Fibroblast of upper back skin (primary cell): ENCODE measurements at regions not wholly inside any gene's neighbourhood (a gene's known extent, or its start where the extent isn't known, plus 50 kb on each side); places are given as distances from the start of the nearest gene placed in this dataset.
"Not testable (repeated sequence)": the region's sequence is repeated elsewhere in the genome, so short reads cannot be mapped to it uniquely, and the experiment has no call there.

Source experiments
- DNase-seq: peaks from one replicate; pipeline ENCODE4 v3.0.0-alpha.2; 2013

DNA sequence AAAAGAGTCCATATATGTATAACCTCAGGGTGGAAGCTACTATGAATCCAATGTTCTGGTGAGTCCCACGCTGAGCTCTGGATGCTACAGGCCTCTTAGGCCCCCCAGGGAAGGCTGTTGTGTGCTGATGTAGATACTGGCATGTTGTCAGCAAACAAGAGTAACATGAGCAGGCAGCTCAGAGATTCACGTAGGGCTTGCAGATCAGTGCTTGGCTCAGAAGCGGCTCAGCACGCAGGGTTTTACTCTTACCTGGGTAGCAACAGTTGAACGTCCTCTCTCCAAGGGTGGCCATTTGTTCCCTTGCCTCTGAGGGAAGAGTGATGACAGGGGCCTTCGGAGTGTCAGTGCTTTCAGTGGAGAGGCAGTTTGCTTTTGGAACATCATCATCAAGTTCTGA is 93.4 kb downstream of the ZFP64 start:
- no peak for DNase-seq

DNA sequence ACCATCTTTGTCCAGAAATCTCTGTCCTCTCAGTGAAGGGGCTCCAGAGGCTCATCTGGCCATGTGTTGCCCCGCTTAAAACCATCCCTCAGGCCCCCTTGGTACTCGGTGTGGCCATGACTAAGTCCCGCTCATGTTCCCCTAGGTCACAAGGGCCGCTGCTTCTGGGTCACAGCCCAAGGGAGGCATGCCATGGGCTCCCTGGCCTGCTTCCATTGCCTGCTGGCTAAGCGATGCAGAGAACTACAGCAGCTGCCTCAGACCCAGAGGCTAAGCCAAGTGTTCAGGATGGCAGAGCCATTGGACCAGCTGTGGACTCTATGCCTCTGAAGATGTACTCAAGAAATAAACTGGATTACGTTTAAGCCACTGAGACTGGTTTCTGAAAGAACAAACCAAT is 95.5 kb downstream of the ZFP64 start:
- no peak for DNase-seq

DNA sequence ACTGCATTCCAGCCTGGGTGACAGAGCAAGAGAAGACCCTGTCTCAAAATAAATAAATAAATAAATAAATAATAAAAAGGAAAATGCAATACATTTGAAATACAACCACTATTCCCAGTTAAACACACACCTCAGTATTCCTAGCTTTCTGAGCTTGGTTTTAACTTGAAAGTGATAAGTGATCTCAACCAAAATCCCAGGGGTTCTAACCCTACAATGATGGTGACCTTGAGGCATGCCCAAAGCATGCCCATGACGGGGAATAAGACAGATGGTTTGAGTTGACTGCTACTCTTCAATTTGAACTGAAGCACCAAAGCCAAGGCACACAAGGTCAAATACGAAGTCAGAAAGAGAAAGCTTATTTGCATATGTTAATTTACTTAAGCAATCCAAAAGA is 96.9 kb downstream of the ZFP64 start:
- DNase-seq = no peak

GRCh38 chr20:52093575-52093974 is 98.0 kb downstream of the ZFP64 start:
- no peak for DNase-seq

DNA sequence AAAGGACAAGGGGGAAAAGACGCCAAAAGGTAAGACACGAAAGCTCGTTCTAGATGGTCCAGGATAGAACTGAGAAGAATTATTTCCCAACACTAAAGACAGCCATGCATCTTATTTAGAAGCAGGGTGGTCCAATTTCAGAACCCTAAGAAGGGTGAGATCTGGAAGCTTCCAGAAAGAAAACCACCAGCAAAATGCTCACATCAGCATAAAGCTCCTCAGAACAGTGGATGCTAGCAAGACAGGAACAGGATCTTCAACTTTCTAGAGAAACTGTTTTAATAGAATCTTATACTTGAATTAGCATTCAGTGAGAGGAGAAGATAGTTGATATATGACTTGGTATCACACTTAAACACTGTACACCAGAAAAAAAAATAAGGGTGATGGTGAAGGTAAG is 101.5 kb downstream of the ZFP64 start:
- DNase-seq = no peak

DNA sequence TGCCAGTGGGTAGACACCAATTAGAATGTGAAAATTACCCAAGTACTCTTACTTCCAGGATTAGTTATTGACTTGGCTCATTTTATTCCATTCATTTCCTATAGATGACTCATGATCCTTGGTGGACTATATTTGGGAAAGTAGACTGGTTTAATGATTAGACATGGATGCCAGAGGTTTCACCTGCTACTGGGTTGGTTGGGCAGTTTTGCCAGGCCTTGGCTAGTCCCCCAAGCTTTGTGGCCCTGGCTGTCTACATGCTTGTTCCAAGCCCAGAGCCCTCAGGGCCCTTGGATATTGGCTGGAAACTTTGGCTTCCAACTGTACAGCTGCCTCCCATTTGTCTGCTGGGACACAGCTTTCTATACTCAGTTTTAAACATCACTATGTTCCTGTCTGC is 104.1 kb downstream of the ZFP64 start:
- no peak for DNase-seq

DNA sequence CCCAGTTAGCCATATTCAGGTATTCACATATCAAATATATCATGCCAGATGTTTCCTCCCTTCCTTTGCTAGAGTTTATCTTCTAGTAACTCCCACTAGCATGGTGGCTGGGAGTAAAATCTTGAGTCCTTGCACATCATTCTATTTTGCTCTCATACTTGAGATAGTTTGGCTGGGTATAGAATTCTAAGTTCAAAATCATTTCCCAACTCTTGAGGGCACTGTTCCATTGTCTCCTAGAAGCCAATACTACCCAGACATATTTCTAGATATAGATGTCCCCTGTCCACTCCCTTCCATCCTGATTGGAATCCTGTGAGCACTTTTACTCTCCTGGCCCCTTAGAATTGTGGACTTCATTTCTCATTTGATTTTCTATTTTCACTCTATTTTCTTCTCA is 104.7 kb downstream of the ZFP64 start:
- no peak for DNase-seq

GRCh38 chr20:52084727-52085126 is 106.9 kb downstream of the ZFP64 start:
- no peak for DNase-seq

DNA sequence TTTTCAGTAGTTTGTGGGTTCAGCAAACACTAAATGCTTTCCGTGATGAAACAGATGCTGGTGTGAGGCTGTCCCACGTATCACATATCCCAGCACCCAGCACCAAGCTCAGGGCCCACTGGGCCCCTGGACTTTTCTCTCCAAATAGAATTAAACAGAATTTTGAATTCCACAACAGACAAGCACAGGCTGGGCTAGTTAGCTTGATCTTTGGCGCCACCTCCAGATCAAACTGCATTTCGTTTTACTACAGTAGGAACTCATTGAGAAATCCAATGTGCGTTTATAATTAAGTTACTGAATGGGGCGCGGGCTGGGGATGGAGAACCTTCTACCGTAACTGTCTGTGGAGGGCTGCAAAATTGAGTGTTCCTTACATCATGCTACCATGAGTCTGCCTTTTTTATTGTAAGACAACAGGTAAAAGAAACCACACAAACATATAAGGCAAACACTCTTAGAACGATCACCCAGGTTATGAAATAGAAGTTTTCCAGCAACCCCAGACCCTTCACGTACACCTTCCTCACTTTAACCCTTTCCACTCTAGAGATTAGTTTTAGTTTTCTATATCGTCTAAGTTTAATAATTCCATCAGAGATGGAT is 107.8 kb downstream of the ZFP64 start:
- DNase-seq = peak; percentile 71

DNA sequence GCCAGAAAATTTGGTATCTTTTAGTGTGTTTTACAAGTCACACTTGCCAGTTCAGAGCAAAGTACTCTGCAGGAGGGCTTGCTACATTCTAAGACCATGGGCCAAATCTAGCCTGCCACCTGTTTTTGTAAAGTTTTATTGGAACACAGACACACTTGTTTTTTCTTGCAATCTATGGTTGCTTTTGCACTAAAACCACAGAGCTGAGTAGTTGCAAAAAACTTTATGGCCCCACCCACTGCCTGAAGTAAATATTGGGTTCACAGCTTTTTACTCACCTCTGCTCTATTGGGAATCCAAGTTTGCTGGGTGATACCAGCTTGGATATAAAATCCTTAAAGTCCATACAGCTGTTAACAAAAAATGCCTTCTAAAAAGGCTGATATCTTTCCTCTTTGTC is 109.0 kb downstream of the ZFP64 start:
- DNase-seq = no peak

- DNase-seq = no peak
Observed at GRCh38 chr20:52081791-52082190, 109.8 kb downstream of the ZFP64 start.

DNA sequence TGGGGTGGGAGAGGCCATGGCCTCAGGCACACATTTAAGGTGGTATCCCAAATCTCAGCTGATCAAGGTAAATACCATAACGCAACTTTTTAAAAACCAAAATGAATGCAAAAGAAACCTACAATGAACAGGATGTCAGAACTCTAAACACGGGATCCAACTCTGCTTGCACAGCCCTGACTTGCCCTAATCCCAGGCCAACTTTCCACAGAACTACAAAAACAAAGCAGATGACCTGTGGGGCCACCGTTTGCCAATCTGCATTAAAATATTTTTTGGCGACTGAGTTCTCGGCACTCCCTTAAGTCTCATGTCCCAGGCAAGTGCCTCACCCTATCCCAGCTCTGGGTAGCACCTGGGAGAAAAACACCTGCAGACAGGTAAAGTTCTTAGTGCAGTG is 110.5 kb downstream of the ZFP64 start:
- no peak for DNase-seq

- no peak for DNase-seq
Observed at GRCh38 chr20:52078289-52078688, 113.3 kb downstream of the ZFP64 start.

GRCh38 chr20:52076164-52076563 is 115.4 kb downstream of the ZFP64 start:
- peak; percentile 45 for DNase-seq

GRCh38 chr20:52075400-52075799 is 116.2 kb downstream of the ZFP64 start:
- DNase-seq = no peak

- DNase-seq = no peak
Observed at GRCh38 chr20:52071136-52071535, 120.4 kb downstream of the ZFP64 start.

DNA sequence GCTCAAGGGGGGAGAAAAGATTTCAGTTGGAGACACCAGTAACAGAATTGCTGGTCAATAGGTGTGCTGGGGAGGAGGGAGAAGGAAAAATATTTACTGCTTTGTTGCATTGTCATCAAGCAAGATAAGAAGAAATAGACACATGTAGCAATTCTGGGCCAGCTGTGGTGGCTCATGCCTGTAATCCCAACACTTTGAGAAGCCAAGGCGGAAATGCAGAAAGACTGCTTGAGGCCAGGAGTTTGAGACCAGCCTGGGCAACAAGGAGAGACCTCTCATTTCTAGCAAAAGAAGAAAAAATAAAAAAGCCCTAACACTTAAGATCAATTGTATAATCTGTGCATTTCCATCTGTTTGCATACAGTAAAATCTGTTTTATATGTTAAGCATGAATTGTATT is 126.6 kb downstream of the ZFP64 start:
- DNase-seq = no peak

DNA sequence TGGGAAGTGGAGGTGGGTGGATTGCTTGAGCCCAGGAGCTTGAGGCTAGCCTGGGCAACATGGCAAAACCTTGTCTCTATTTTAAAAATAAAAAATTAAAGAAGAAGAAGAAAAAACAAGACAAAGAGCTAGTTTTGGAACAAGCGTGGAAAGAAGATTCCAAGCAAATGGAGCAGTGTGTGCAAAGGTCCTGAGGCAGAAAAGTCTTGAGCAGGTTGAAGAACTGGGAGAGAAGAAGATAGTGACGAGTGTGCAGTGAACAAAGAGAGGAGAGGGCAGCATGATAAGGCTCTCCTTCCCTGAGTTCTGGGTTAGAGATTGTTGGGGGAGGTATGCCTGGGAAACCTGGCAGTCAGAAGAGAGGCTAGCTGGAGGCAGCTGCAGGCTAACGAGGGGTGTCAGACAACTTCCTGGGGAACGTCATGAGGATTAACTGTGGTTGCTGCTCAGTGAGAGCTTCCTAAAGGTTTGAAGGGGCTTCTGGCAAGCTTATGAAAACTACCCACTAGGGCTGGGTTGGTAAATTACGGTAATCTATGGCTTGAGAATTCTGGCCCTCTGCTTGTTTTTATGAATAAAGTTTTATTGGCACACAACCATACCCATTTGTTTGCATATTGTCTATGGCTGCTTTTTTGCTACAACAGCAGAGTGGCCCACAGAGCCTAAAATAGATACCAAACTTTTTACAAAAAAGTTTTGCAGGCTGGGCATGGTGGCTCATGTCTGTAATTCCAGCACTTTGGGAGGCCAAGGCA is 128.9 kb downstream of the ZFP64 start:
- no peak for DNase-seq

GRCh38 chr20:52060794-52061714 is 130.5 kb downstream of the ZFP64 start:
- DNase-seq = peak; percentile 48

DNA sequence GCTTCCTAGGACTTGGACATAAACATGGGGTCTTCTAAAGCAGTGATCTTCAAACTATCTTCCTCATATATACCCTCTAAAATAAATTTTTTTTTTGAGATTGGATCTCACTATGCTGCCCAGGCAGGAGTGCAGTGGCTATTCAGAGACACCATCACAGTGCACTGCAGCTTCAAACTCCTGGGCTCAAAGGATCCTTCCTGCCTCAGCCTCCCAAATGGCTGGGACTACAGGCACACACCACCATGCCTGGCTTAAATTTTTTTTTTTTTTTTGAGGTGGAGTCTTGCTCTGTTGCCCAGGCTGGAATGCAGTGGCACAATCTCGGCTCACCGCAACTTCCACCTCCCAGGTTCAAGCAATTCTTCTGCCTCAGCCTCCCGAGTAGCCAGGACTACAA is 134.4 kb downstream of the ZFP64 start:
- DNase-seq = not testable (repeated sequence)

DNA sequence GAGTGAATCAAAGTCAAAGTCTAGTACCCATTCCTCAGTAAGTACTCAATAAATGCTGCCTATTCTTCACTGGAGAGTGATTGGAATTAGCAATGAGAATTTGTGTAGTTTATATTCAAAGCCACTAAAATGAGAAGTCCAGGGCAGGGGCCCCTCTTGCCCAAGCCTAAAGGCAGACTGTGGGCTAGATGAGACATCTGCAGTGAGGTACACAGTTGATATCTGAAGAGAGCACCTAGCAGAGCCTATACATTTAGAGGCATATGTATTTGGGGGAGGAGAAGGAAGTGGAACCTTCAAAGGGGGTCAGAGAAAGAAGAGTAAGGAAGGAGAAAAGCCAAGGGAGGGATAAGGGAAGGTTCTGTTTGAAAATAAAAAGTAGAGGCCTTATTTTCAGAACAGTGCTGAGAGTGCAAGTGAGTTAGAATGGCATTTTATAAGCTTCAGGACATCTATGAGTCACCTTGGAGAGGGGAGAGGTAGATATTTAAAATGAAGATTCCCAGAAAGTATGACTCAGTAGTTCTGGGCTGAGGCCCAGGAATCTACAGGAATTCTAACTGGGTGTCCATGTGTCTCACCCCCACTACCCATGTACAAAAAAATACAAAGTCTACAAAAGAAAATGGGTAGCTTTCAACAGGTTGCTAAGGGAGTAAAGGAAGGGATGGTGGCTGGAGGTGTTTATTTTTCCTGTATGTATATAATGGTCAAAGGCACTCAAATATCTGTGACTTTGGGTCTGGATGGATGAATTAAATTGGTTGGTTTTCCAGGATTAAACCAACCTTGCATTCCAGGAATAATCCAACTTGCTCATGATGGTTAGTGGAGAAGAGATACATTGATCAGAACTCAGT is 135.1 kb downstream of the ZFP64 start:
- DNase-seq = peak; percentile 97

- DNase-seq = no peak
Observed at GRCh38 chr20:52054123-52054522, 137.5 kb downstream of the ZFP64 start.
